ENCODE measurements at regions not wholly inside any gene's neighbourhood (a gene's known extent, or its start where the extent isn't known, plus 50 kb on each side); places are given as distances from the start of the nearest gene placed in this dataset.
A peak's percentile ranks its signal among the peaks of the same experiment; 100 is the strongest.

GRCh38 chr10:62461120-62461519 lies 87.0 kb downstream of the ZNF365 start:
- ChIA-PET POLR2A (no interaction called here), CTCF (no interaction called here)
- no peak overlapping the region for H3K4me3 Mint-ChIP-seq

GRCh38 chr10:62462461-62462860 lies 88.3 kb downstream of the ZNF365 start:
- ChIA-PET CTCF (no interaction called here), POLR2A (no interaction called here)
- Mint-ChIP-seq H3K4me3 (no peak overlapping the region), H3K9me3 (no peaks in the 10 kb centered on the region), H3K27ac (no peak overlapping the region), H3K36me3 (no peaks in the 10 kb centered on the region), H3K4me1 (peaks cover 8 to 9% (median 9%) of the 10 kb centered on the region in 3 donors), H3K27me3 (peaks cover 0 to 4% of the 10 kb centered on the region in 2 donors)
- no peaks in the 10 kb centered on the region for H3K27me3 ChIP-seq (ENCODE audit: insufficient read depth, low read length, poor library complexity, severe bottlenecking)
- no peak overlapping the region for H3K27ac ChIP-seq (ENCODE audit: low read depth, low read length)
- no peak for DNase-seq
- H3K36me3 ChIP-seq (ENCODE audit: insufficient read depth, low read length), result no peaks in the 10 kb centered on the region
- H3K4me1 ChIP-seq (ENCODE audit: insufficient read depth, low read length), result peaks cover 7% of the 10 kb centered on the region
- peaks cover 3% of the 10 kb centered on the region for H3K9me3 ChIP-seq (ENCODE audit: low read length)
- H3K4me3 ChIP-seq (ENCODE audit: low read length), result no peak overlapping the region

More at GRCh38 chr10:62461120-62461519, 87.0 kb downstream of the ZNF365 start:
- Mint-ChIP-seq H3K4me1 (peaks cover 21 to 23% (median 22%) of the 10 kb centered on the region in 3 donors), H3K36me3 (no peaks in the 10 kb centered on the region), H3K9me3 (no peaks in the 10 kb centered on the region), H3K27me3 (peaks cover 0 to 4% of the 10 kb centered on the region in 2 donors), H3K27ac (peak overlapping the region in 1 of 8 donors; percentile 31)
- Histone ChIP-seq H3K36me3 (ENCODE audit: insufficient read depth, low read length) (no peaks in the 10 kb centered on the region), H3K4me1 (ENCODE audit: insufficient read depth, low read length) (peaks cover 17% of the 10 kb centered on the region), H3K27ac (ENCODE audit: low read depth, low read length) (no peak overlapping the region), H3K4me3 (ENCODE audit: low read length) (no peak overlapping the region), H3K9me3 (ENCODE audit: low read length) (peaks cover 3% of the 10 kb centered on the region), H3K27me3 (ENCODE audit: insufficient read depth, low read length, poor library complexity, severe bottlenecking) (no peaks in the 10 kb centered on the region)
- DNase-seq, result no peak

- ChIA-PET CTCF (interaction anchor here (0.8 kb wide), 1 partner anchor 20 kb away, joined by 3 read pairs; no protein-coding TSS in a partner anchor), POLR2A (interaction anchor here (0.6 kb wide), 1 partner anchor 42 kb away, joined by 3 read pairs; no protein-coding TSS in a partner anchor)
- Histone ChIP-seq H3K27me3 (ENCODE audit: insufficient read depth, low read length, poor library complexity, severe bottlenecking) (no peaks in the 10 kb centered on the region), H3K36me3 (ENCODE audit: insufficient read depth, low read length) (no peaks in the 10 kb centered on the region), H3K4me1 (ENCODE audit: insufficient read depth, low read length) (no peaks in the 10 kb centered on the region), H3K27ac (ENCODE audit: low read depth, low read length) (no peak overlapping the region), H3K9me3 (ENCODE audit: low read length) (peaks cover 3% of the 10 kb centered on the region), H3K4me3 (ENCODE audit: low read length) (no peak overlapping the region)
- Mint-ChIP-seq H3K4me3 (no peak overlapping the region), H3K27me3 (peaks cover 0 to 4% of the 10 kb centered on the region in 2 donors), H3K36me3 (no peaks in the 10 kb centered on the region), H3K4me1 (peaks cover 0 to under 1% (median 0%) of the 10 kb centered on the region in 3 donors), H3K27ac (no peak overlapping the region), H3K9me3 (no peaks in the 10 kb centered on the region)
- DNase-seq, result no peak
These were observed 89.2 kb downstream of the ZNF365 start for GRCh38 chr10:62463364-62463763.

GRCh38 chr10:62464308-62464707 lies 90.1 kb downstream of the ZNF365 start:
- Histone ChIP-seq H3K4me3 (ENCODE audit: low read length) (no peak overlapping the region), H3K4me1 (ENCODE audit: insufficient read depth, low read length) (no peaks in the 10 kb centered on the region), H3K9me3 (ENCODE audit: low read length) (peaks cover 3% of the 10 kb centered on the region), H3K27me3 (ENCODE audit: insufficient read depth, low read length, poor library complexity, severe bottlenecking) (no peaks in the 10 kb centered on the region), H3K27ac (ENCODE audit: low read depth, low read length) (no peak overlapping the region), H3K36me3 (ENCODE audit: insufficient read depth, low read length) (no peaks in the 10 kb centered on the region)
- POLR2A ChIA-PET, result interaction anchor here (0.5 kb wide), 1 partner anchor 1169 kb away, joined by 3 read pairs; no protein-coding TSS in a partner anchor
- no peak for DNase-seq
- no peaks in the 10 kb centered on the region for H3K9me3 Mint-ChIP-seq
- H3K4me1 Mint-ChIP-seq, result no peaks in the 10 kb centered on the region
- no peak overlapping the region for H3K27ac Mint-ChIP-seq
- no peaks in the 10 kb centered on the region for H3K36me3 Mint-ChIP-seq
- peaks cover 0 to 4% of the 10 kb centered on the region in 2 donors for H3K27me3 Mint-ChIP-seq
- CTCF ChIA-PET, result no interaction called here
- no peak overlapping the region for H3K4me3 Mint-ChIP-seq

- peaks cover 3% of the 10 kb centered on the region for H3K9me3 ChIP-seq (ENCODE audit: low read length)
- POLR2A ChIA-PET, result no interaction called here
- H3K36me3 Mint-ChIP-seq, result no peaks in the 10 kb centered on the region
These were observed 92.4 kb downstream of the ZNF365 start for GRCh38 chr10:62466590-62466989.

GRCh38 chr10:62467527-62467926 lies 93.4 kb downstream of the ZNF365 start:
- ChIA-PET POLR2A (no interaction called here), CTCF (no interaction called here)
- no peaks in the 10 kb centered on the region for H3K9me3 Mint-ChIP-seq
- no peak overlapping the region for H3K4me3 ChIP-seq (ENCODE audit: low read length)
- no peaks in the 10 kb centered on the region for H3K36me3 ChIP-seq (ENCODE audit: insufficient read depth, low read length)
- DNase-seq, result no peak
- H3K36me3 Mint-ChIP-seq, result no peaks in the 10 kb centered on the region
- H3K9me3 ChIP-seq (ENCODE audit: low read length), result peaks cover 3% of the 10 kb centered on the region
- no peaks in the 10 kb centered on the region for H3K27me3 ChIP-seq (ENCODE audit: insufficient read depth, low read length, poor library complexity, severe bottlenecking)
- peaks cover 3 to 9% of the 10 kb centered on the region in 2 donors for H3K27me3 Mint-ChIP-seq
- H3K27ac Mint-ChIP-seq, result no peak overlapping the region
- H3K4me1 Mint-ChIP-seq, result no peaks in the 10 kb centered on the region
- H3K27ac ChIP-seq (ENCODE audit: low read depth, low read length), result no peak overlapping the region
- no peaks in the 10 kb centered on the region for H3K4me1 ChIP-seq (ENCODE audit: insufficient read depth, low read length)
- H3K4me3 Mint-ChIP-seq, result no peak overlapping the region

More at GRCh38 chr10:62466590-62466989, 92.4 kb downstream of the ZNF365 start:
- Mint-ChIP-seq H3K27me3 (peaks cover 2 to 4% of the 10 kb centered on the region in 2 donors), H3K4me3 (no peak overlapping the region), H3K27ac (no peak overlapping the region), H3K4me1 (no peaks in the 10 kb centered on the region), H3K9me3 (no peaks in the 10 kb centered on the region)
- Histone ChIP-seq H3K4me3 (ENCODE audit: low read length) (no peak overlapping the region), H3K27ac (ENCODE audit: low read depth, low read length) (no peak overlapping the region), H3K36me3 (ENCODE audit: insufficient read depth, low read length) (no peaks in the 10 kb centered on the region), H3K27me3 (ENCODE audit: insufficient read depth, low read length, poor library complexity, severe bottlenecking) (no peaks in the 10 kb centered on the region), H3K4me1 (ENCODE audit: insufficient read depth, low read length) (no peaks in the 10 kb centered on the region)
- no peak for DNase-seq
- CTCF ChIA-PET, result no interaction called here

- Mint-ChIP-seq H3K9me3 (peaks cover 0 to 2% (median 0%) of the 10 kb centered on the region in 5 donors), H3K4me3 (no peak overlapping the region), H3K4me1 (no peaks in the 10 kb centered on the region), H3K27me3 (peaks cover 9 to 34% of the 10 kb centered on the region in 2 donors), H3K36me3 (peaks cover 0 to 2% (median 0%) of the 10 kb centered on the region in 3 donors), H3K27ac (no peak overlapping the region)
- ChIA-PET POLR2A (no interaction called here), CTCF (no interaction called here)
- H3K4me1 ChIP-seq (ENCODE audit: insufficient read depth, low read length), result no peaks in the 10 kb centered on the region
- DNase-seq, result no peak
- H3K27ac ChIP-seq (ENCODE audit: low read depth, low read length), result no peak overlapping the region
- H3K27me3 ChIP-seq (ENCODE audit: insufficient read depth, low read length, poor library complexity, severe bottlenecking), result no peaks in the 10 kb centered on the region
- no peaks in the 10 kb centered on the region for H3K36me3 ChIP-seq (ENCODE audit: insufficient read depth, low read length)
- no peaks in the 10 kb centered on the region for H3K9me3 ChIP-seq (ENCODE audit: low read length)
- H3K4me3 ChIP-seq (ENCODE audit: low read length), result no peak overlapping the region
These were observed 97.5 kb downstream of the ZNF365 start for GRCh38 chr10:62471711-62472110.

GRCh38 chr10:62473241-62473640 lies 99.1 kb downstream of the ZNF365 start:
- no peaks in the 10 kb centered on the region for H3K9me3 ChIP-seq (ENCODE audit: low read length)
- CTCF ChIA-PET, result no interaction called here

More at GRCh38 chr10:62473241-62473640, 99.1 kb downstream of the ZNF365 start:
- POLR2A ChIA-PET, result no interaction called here
- no peaks in the 10 kb centered on the region for H3K27me3 ChIP-seq (ENCODE audit: insufficient read depth, low read length, poor library complexity, severe bottlenecking)
- peaks cover 0 to 2% (median 0%) of the 10 kb centered on the region in 3 donors for H3K36me3 Mint-ChIP-seq
- H3K4me3 Mint-ChIP-seq, result no peak overlapping the region
- no peak overlapping the region for H3K27ac Mint-ChIP-seq
- H3K27me3 Mint-ChIP-seq, result peaks cover 11 to 38% of the 10 kb centered on the region in 2 donors
- H3K4me1 Mint-ChIP-seq, result no peaks in the 10 kb centered on the region
- H3K27ac ChIP-seq (ENCODE audit: low read depth, low read length), result no peak overlapping the region
- H3K9me3 Mint-ChIP-seq, result peaks cover 0 to 2% (median 0%) of the 10 kb centered on the region in 5 donors
- DNase-seq, result no peak
- no peaks in the 10 kb centered on the region for H3K36me3 ChIP-seq (ENCODE audit: insufficient read depth, low read length)
- no peaks in the 10 kb centered on the region for H3K4me1 ChIP-seq (ENCODE audit: insufficient read depth, low read length)
- H3K4me3 ChIP-seq (ENCODE audit: low read length), result no peak overlapping the region
